ENCODE measurements at regions not wholly inside any gene's neighbourhood (a gene's known extent, or its start where the extent isn't known, plus 50 kb on each side); places are given as distances from the start of the nearest gene placed in this dataset.

DNA sequence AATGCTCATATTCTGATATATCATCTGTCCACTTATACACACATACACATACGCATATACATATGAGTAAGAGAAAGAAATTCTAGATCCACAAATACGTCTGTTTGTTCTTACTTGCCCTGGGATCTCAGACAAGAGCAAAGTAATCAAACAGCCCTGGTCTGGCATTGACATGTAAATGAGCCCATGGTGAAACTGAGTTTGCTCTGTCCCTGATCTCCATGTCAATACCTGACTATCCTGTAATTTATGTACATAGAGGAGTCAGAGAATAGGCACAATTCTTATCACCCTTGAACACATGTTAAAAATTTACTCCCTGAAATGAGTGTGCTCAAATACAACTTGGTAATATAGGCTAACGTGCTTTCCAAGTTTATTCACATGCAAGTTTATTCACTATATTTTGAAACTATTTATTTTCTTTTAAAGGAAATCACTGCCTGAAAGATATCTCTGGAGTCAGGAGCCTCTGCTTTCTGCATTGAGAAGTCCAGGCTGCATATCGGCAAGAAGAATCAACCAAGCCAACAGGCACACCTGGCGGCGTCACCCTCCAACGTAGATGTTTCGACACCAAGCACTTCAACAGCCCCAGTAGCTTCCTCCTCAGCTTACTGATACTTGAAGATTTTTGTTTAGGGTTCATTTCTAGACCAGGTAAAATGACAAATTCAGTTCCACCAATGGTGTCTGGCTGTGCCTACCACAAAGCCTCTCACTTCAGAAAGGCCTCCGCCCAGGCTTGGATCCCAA, 100.6 kb downstream of the CMPK2 start:
- H3K4me1 Mint-ChIP-seq: no peaks in the 10 kb centered on the region
- ChIA-PET CTCF (no interaction called here), POLR2A (no interaction called here)
- no peaks in the 10 kb centered on the region for H3K9me3 Mint-ChIP-seq
- no peak for ATAC-seq (ENCODE audit: low read depth)
- no peaks in the 10 kb centered on the region for H3K27me3 Mint-ChIP-seq
- H3K4me3 Mint-ChIP-seq: no peak overlapping the region
- intact Hi-C loops (cut with micrococcal nuclease): no loop called here
- TF ChIP-seq, protein P1, sequence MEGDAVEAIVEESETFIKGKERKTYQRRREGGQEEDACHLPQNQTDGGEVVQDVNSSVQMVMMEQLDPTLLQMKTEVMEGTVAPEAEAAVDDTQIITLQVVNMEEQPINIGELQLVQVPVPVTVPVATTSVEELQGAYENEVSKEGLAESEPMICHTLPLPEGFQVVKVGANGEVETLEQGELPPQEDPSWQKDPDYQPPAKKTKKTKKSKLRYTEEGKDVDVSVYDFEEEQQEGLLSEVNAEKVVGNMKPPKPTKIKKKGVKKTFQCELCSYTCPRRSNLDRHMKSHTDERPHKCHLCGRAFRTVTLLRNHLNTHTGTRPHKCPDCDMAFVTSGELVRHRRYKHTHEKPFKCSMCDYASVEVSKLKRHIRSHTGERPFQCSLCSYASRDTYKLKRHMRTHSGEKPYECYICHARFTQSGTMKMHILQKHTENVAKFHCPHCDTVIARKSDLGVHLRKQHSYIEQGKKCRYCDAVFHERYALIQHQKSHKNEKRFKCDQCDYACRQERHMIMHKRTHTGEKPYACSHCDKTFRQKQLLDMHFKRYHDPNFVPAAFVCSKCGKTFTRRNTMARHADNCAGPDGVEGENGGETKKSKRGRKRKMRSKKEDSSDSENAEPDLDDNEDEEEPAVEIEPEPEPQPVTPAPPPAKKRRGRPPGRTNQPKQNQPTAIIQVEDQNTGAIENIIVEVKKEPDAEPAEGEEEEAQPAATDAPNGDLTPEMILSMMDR (IDR thresholded peaks at IDR 0.05): no peak
- no peak overlapping the region for H3K27ac Mint-ChIP-seq
- DNase-seq: no peak
- H3K36me3 Mint-ChIP-seq (ENCODE audit: low read depth): no peaks in the 10 kb centered on the region

DNA sequence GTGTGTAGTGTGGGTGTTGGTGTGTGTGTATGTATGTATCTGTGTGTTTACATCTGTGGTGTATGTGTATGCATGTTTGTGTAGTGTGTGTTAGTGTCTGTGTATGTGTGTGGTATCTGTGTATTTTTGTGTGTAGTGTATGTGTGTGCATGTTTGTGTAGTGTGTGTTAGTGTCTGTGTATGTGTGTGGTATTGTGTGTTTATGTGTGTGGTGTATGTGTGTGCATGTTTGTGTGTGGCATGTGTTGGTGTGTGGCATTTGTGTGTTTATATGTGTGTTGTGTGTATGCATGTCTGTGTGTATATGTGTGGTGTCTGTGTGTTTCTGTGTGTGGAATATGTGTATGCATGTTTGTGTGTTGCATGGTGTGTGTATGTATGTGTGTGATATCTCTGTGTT, 96.4 kb downstream of the CMPK2 start:
- Mint-ChIP-seq H3K4me1 (peaks cover 7% of the 10 kb centered on the region), H3K4me3 (no peak overlapping the region), H3K9me3 (no peaks in the 10 kb centered on the region), H3K27me3 (peaks cover 15% of the 10 kb centered on the region), H3K27ac (no peak overlapping the region), H3K36me3 (ENCODE audit: low read depth) (no peaks in the 10 kb centered on the region)
- intact Hi-C loops (cut with micrococcal nuclease): no loop called here
- DNase-seq (no peak), ATAC-seq (ENCODE audit: low read depth) (no peak)
- ChIA-PET CTCF (no interaction called here), POLR2A (no interaction called here)
- TF ChIP-seq, protein P1 (IDR thresholded peaks at IDR 0.05): no peak

DNA sequence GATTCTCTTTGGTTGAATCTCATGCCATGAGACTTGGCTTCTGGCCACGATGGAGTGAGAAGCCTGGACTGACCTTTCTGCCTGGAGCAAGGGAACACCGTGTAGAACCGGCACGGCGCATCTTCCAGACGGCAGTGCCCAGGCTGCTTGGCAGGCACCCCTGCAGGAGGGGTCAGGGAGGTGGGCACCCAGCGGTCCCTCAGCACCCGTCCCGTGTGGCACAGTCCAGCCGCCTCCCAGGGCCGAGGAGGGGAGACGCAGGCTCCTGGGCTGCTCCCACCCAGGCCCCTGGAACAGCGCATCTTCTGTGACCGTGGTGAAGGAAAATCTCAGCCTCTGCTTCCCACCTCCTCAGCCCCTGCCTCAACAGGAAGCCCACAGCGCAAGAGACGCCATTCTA, 95.7 kb downstream of the CMPK2 start:
- ATAC-seq (ENCODE audit: low read depth) (no peak), DNase-seq (no peak)
- no peak overlapping the region for H3K4me3 Mint-ChIP-seq
- H3K4me1 Mint-ChIP-seq: peaks cover 7% of the 10 kb centered on the region
- peaks cover 18% of the 10 kb centered on the region for H3K27me3 Mint-ChIP-seq
- POLR2A ChIA-PET: no interaction called here
- H3K9me3 Mint-ChIP-seq: no peaks in the 10 kb centered on the region
- H3K27ac Mint-ChIP-seq: no peak overlapping the region
- intact Hi-C loops (cut with micrococcal nuclease): no loop called here
- CTCF ChIA-PET: no interaction called here
- TF ChIP-seq, protein P1 (IDR thresholded peaks at IDR 0.05): no peak
- H3K36me3 Mint-ChIP-seq (ENCODE audit: low read depth): no peaks in the 10 kb centered on the region

DNA sequence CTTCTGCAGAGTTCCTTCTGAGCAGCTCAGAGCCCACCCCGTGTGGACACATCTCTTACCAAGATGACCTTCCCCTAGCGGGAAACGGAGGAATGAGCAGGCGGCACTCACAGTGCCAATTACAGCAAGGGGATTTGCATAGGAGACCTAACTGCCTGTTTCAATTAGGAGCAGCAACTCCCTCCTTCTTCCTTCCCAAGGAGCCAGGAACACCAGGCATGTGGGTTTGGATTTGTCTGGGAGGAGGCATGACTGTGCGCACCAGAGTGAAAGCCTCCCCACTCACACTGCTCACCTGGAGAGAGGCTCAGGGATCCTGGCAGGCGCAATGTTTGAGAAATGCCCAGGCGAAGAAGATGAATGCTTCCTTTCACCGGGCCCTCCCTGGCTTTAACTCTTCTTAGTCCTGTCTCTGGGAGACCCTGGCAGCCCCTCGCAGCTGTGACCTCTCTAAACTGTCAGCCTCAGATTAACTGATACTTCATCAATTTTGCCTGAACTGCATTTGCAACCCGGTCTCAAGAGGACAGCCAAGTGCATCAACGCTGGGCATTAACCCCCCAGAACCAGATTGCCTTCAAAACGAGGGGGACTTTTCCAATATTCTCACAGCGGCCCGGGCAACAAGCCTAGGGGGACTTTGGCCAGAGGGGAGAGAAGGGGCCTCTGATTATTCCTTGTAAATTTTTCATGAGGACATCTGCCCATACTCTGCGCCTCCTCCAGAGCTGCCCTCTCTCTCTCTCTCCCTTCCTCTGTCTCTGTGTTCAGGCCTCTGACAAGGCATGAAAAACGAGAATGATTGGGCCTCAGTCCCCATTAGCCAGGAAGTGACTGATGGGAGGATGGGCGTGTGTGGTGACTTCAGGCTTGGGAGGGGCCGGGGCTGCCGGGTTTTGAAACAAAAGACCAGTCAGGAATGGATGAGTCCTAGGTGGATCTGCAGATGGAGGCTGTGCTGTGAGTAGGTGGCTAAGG, 93.8 kb downstream of the CMPK2 start:
- POLR2A ChIA-PET: no interaction called here
- peaks cover 19% of the 10 kb centered on the region for H3K27me3 Mint-ChIP-seq
- intact Hi-C loops (cut with micrococcal nuclease): no loop called here
- no peak overlapping the region for H3K4me3 Mint-ChIP-seq
- CTCF ChIA-PET: interaction anchor here (0.8 kb wide), 1 partner anchor 15 kb away, joined by 4 read pairs; no protein-coding TSS in a partner anchor
- TF ChIP-seq, protein P1 (IDR thresholded peaks at IDR 0.05): no peak
- no peaks in the 10 kb centered on the region for H3K36me3 Mint-ChIP-seq (ENCODE audit: low read depth)
- no peaks in the 10 kb centered on the region for H3K9me3 Mint-ChIP-seq
- H3K4me1 Mint-ChIP-seq: peaks cover 7% of the 10 kb centered on the region
- DNase-seq (no peak), ATAC-seq (ENCODE audit: low read depth) (no peak)
- no peak overlapping the region for H3K27ac Mint-ChIP-seq

Data from activated B cell treated with CpG ODN at 0.5 μM for 24 hours (primary cell).